ENCODE measurements at regions not wholly inside any gene's neighbourhood (a gene's known extent, or its start where the extent isn't known, plus 50 kb on each side); places are given as distances from the start of the nearest gene placed in this dataset.
"Not testable (repeated sequence)": the region's sequence is repeated elsewhere in the genome, so short reads cannot be mapped to it uniquely, and the experiment has no call there.

GRCh38 chr4:31199644-31200043 is 479.5 kb downstream of the PCDH7 start:
- FAIRE-seq, result no peak

- not testable (repeated sequence) for FAIRE-seq
Measured at GRCh38 chr4:31202054-31202453, 481.9 kb downstream of the PCDH7 start.

GRCh38 chr4:31204874-31205273 is 484.7 kb downstream of the PCDH7 start:
- FAIRE-seq, result no peak

- no peak for FAIRE-seq
Measured at GRCh38 chr4:31220921-31221320, 500.8 kb downstream of the PCDH7 start.

- FAIRE-seq, result no peak
Measured at GRCh38 chr4:31228068-31228467, 507.9 kb downstream of the PCDH7 start.

GRCh38 chr4:31230594-31230993 is 510.4 kb downstream of the PCDH7 start:
- FAIRE-seq, result no peak

GRCh38 chr4:31234494-31234893 is 514.3 kb downstream of the PCDH7 start:
- no peak for FAIRE-seq

- no peak for FAIRE-seq
Measured at GRCh38 chr4:31234901-31235300, 514.7 kb downstream of the PCDH7 start.

- no peak for FAIRE-seq
Measured at GRCh38 chr4:31236020-31236638, 516.0 kb downstream of the PCDH7 start.

- no peak for FAIRE-seq
Measured at GRCh38 chr4:31236639-31237173, 516.5 kb downstream of the PCDH7 start.

GRCh38 chr4:31237233-31237632 is 517.1 kb downstream of the PCDH7 start:
- FAIRE-seq, result no peak

GRCh38 chr4:31239886-31240285 is 519.7 kb downstream of the PCDH7 start:
- no peak for FAIRE-seq

- FAIRE-seq, result no peak
Measured at GRCh38 chr4:31241504-31242106, 521.4 kb downstream of the PCDH7 start.

- FAIRE-seq, result no peak
Measured at GRCh38 chr4:31246856-31247255, 526.7 kb downstream of the PCDH7 start.

- no peak for FAIRE-seq
Measured at GRCh38 chr4:31259119-31259518, 539.0 kb downstream of the PCDH7 start.

GRCh38 chr4:31261632-31262031 is 541.5 kb downstream of the PCDH7 start:
- FAIRE-seq, result no peak

- FAIRE-seq, result not testable (repeated sequence)
Measured at GRCh38 chr4:31266094-31266493, 545.9 kb downstream of the PCDH7 start.

GRCh38 chr4:31272331-31273061 is 552.3 kb downstream of the PCDH7 start:
- peak; percentile 10 for FAIRE-seq

- no peak for FAIRE-seq
Measured at GRCh38 chr4:31275906-31276305, 555.7 kb downstream of the PCDH7 start.

GRCh38 chr4:31283679-31284078 is 563.5 kb downstream of the PCDH7 start:
- no peak for FAIRE-seq

GRCh38 chr4:31290836-31291235 is 570.7 kb downstream of the PCDH7 start:
- FAIRE-seq, result no peak

GRCh38 chr4:31291238-31291637 is 571.1 kb downstream of the PCDH7 start:
- no peak for FAIRE-seq

- FAIRE-seq, result no peak
Measured at GRCh38 chr4:31294655-31295480, 574.7 kb downstream of the PCDH7 start.
